ENCODE measurements at regions not wholly inside any gene's neighbourhood (a gene's known extent, or its start where the extent isn't known, plus 50 kb on each side); places are given as distances from the start of the nearest gene placed in this dataset.

DNA sequence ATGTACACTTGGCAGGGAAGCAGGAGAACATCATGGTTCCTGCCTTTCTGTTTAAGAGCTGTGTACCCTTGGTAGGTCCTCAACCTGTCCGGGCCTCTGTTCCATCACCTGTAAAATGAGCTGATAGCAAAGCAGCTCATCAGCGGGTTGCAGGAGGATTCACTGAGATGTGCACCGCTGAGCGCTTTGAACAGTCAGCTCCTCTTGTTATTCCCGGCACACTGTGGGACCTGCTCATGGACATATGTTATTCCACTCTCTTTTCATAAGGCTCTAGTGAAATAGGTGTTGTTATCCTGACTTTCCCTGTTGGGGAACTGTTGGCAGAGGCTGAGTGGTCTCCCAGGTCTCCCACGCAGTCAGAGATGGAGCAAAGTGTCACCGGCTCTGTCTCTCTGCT lies 497.5 kb upstream of the ZMIZ1 start:
- Histone ChIP-seq H3K27me3 (ENCODE audit: insufficient read depth, low read length) (no peaks in the 10 kb centered on the region), H3K9me3 (ENCODE audit: insufficient read depth, low read depth, low read length) (no peaks in the 10 kb centered on the region), H3K27ac (ENCODE audit: low read length) (no peak overlapping the region), H3K9ac (ENCODE audit: low read depth, low read length) (no peak overlapping the region), H3K4me1 (ENCODE audit: insufficient read depth, low read length) (no peaks in the 10 kb centered on the region), H3K4me3 (ENCODE audit: low read length) (no peak overlapping the region), H3K36me3 (ENCODE audit: insufficient read depth, low read depth, low read length) (no peaks in the 10 kb centered on the region)

DNA sequence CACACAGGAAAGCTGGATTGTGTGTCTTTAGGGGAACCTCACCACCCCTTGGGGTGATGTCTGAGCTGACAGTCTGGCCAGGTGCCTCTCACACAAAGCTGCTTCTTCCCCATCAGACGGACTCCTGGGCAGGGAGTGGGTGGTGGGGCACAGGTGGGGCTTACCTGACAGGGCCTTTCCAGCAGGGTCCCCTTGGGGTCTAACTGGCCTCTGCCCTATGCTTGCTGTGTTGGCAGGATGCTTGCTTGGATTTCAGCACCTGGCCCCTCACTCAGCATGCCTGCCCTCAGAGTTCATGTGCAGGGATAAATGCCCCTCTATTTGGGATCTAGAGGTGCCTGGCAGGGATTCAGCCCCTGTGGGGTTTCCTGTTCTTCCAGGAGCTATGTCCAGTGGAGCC lies 496.9 kb upstream of the ZMIZ1 start:
- Histone ChIP-seq H3K27me3 (ENCODE audit: insufficient read depth, low read length) (no peaks in the 10 kb centered on the region), H3K4me3 (ENCODE audit: low read length) (no peak overlapping the region), H3K9me3 (ENCODE audit: insufficient read depth, low read depth, low read length) (no peaks in the 10 kb centered on the region), H3K4me1 (ENCODE audit: insufficient read depth, low read length) (no peaks in the 10 kb centered on the region), H3K36me3 (ENCODE audit: insufficient read depth, low read depth, low read length) (no peaks in the 10 kb centered on the region), H3K9ac (ENCODE audit: low read depth, low read length) (no peak overlapping the region), H3K27ac (ENCODE audit: low read length) (no peak overlapping the region)

DNA sequence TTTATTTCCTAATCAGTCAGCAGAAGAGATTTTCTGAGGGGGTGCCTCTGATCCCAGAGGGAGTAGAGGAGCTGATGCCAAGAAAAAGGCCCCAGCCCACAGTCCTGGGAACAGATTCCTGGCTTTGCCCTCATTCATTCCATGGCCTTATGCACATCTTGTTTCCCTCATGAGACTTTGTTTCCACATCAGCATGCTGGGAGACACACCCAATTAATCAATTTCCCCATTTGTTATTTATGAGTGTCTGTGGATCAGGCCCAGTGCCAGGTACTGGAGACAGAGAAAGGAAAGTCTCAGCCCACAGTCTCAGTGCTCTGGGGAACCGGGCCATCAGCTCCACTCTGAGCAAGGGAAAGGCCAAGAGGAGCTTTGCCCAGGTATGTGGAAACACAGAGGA lies 496.2 kb upstream of the ZMIZ1 start:
- Histone ChIP-seq H3K36me3 (ENCODE audit: insufficient read depth, low read depth, low read length) (no peaks in the 10 kb centered on the region), H3K27ac (ENCODE audit: low read length) (no peak overlapping the region), H3K27me3 (ENCODE audit: insufficient read depth, low read length) (no peaks in the 10 kb centered on the region), H3K4me3 (ENCODE audit: low read length) (no peak overlapping the region), H3K9ac (ENCODE audit: low read depth, low read length) (no peak overlapping the region), H3K9me3 (ENCODE audit: insufficient read depth, low read depth, low read length) (no peaks in the 10 kb centered on the region), H3K4me1 (ENCODE audit: insufficient read depth, low read length) (no peaks in the 10 kb centered on the region)

DNA sequence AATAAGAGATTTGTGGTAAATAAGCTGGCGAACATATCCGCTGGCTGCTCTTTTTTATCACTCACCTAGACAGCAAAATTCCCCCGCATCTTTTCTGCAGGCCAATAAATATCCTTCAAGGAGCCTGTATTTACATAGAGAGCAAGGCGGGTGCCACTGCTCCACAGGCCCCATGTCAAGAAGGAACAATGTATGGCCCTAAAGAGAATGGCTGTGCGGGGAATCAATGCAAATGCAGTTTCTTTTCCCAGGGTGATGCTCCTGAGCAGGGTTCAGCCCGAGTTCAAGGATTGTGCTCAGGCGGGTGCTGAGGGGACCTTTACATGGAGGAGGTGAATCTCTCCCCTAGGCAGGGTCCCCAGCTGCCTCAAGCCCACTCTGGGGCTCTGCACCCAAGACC lies 494.2 kb upstream of the ZMIZ1 start:
- Histone ChIP-seq H3K27ac (ENCODE audit: low read length) (no peak overlapping the region), H3K4me1 (ENCODE audit: insufficient read depth, low read length) (no peaks in the 10 kb centered on the region), H3K27me3 (ENCODE audit: insufficient read depth, low read length) (no peaks in the 10 kb centered on the region), H3K9me3 (ENCODE audit: insufficient read depth, low read depth, low read length) (no peaks in the 10 kb centered on the region), H3K36me3 (ENCODE audit: insufficient read depth, low read depth, low read length) (no peaks in the 10 kb centered on the region), H3K9ac (ENCODE audit: low read depth, low read length) (no peak overlapping the region), H3K4me3 (ENCODE audit: low read length) (no peak overlapping the region)

DNA sequence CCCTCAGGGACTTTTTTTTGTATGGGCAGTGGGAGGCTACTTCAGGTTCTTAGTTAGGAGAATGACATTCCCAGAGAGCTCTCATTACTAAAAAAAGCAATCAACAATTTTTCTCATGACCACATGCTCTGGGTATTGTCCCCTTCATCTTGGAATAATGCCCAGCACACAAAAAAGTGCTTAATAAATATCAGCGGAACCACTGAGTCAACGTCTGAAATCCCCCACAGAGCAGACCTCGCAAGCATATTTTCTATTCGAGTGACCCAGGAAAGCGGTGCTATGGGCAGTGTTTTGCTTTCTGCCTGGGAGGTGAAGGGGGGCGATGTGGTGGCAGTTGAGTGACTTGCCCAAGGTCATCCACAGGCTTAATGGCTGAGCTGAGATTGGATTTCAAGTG lies 493.4 kb upstream of the ZMIZ1 start:
- Histone ChIP-seq H3K36me3 (ENCODE audit: insufficient read depth, low read depth, low read length) (no peaks in the 10 kb centered on the region), H3K27ac (ENCODE audit: low read length) (no peak overlapping the region), H3K27me3 (ENCODE audit: insufficient read depth, low read length) (no peaks in the 10 kb centered on the region), H3K4me3 (ENCODE audit: low read length) (no peak overlapping the region), H3K4me1 (ENCODE audit: insufficient read depth, low read length) (no peaks in the 10 kb centered on the region), H3K9ac (ENCODE audit: low read depth, low read length) (no peak overlapping the region), H3K9me3 (ENCODE audit: insufficient read depth, low read depth, low read length) (no peaks in the 10 kb centered on the region)

DNA sequence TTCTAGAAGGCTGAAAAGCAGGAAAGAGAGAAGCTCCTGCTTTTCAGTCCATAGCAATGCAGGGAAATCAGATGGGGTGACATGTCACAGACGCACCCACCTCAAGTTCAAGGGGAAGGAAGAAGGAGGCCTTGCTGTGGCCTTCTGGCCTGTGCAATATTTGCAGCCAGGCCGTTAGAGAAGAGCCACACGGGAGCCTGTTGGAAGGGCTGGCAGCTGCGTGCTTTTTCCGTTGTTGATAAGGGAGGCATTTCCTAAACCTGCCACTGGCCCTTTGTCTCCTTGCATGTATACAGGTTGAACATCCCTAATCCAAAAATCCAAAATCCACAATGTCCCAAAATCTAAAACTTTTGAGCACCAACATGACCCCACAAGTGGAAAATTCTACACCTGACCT lies 492.5 kb upstream of the ZMIZ1 start:
- Histone ChIP-seq H3K9me3 (ENCODE audit: insufficient read depth, low read depth, low read length) (no peaks in the 10 kb centered on the region), H3K9ac (ENCODE audit: low read depth, low read length) (no peak overlapping the region), H3K36me3 (ENCODE audit: insufficient read depth, low read depth, low read length) (no peaks in the 10 kb centered on the region), H3K4me3 (ENCODE audit: low read length) (no peak overlapping the region), H3K27me3 (ENCODE audit: insufficient read depth, low read length) (no peaks in the 10 kb centered on the region), H3K27ac (ENCODE audit: low read length) (no peak overlapping the region), H3K4me1 (ENCODE audit: insufficient read depth, low read length) (no peaks in the 10 kb centered on the region)

DNA sequence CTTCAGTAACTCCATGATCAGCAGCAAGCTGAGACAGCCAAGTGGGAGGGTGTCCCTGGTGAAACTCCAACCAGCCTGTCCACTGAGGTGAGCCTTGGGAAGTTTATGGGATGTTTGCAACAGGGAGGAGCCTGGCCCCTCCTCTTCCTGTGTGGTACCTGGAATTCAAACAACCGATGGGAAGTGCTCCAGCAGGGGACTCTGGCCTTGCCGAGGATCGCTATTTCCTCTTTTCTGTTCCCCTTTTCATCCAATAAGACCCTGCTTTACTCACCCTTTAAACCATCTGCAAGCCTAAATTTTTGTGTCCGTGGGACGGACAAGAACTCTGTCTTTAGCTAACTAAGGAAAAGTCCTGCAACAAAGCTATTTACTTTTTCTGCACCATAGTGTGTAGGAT lies 491.1 kb upstream of the ZMIZ1 start:
- no peak overlapping the region for H3K4me3 ChIP-seq (ENCODE audit: low read length)
- H3K4me1 ChIP-seq (ENCODE audit: insufficient read depth, low read length) = no peaks in the 10 kb centered on the region
- no peak overlapping the region for H3K9ac ChIP-seq (ENCODE audit: low read depth, low read length)
- H3K9me3 ChIP-seq (ENCODE audit: insufficient read depth, low read depth, low read length) = no peaks in the 10 kb centered on the region
- no peaks in the 10 kb centered on the region for H3K36me3 ChIP-seq (ENCODE audit: insufficient read depth, low read depth, low read length)
- no peaks in the 10 kb centered on the region for H3K27me3 ChIP-seq (ENCODE audit: insufficient read depth, low read length)
- H3K27ac ChIP-seq (ENCODE audit: low read length) = no peak overlapping the region

DNA sequence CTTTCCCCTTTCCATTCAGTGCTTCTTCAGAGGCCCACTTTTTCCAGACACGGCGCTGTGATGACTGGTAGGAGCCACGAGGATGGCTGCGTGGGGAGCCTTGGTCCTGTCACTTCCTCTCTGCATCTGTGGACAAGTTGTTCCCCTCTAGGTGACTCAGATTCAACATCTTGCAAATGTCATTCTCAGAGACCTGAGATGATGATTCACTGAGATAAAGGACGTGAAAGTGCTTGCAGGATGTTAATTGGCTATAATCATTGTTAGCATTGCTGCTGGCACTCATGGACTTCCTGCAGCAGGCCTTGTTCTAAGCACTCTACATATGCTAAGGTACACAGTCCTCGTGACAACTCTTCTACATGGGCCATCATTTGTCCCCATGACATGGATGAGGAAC lies 489.8 kb upstream of the ZMIZ1 start:
- H3K9ac ChIP-seq (ENCODE audit: low read depth, low read length) = no peak overlapping the region
- H3K36me3 ChIP-seq (ENCODE audit: insufficient read depth, low read depth, low read length) = no peaks in the 10 kb centered on the region
- H3K27me3 ChIP-seq (ENCODE audit: insufficient read depth, low read length) = no peaks in the 10 kb centered on the region
- H3K9me3 ChIP-seq (ENCODE audit: insufficient read depth, low read depth, low read length) = no peaks in the 10 kb centered on the region
- no peak overlapping the region for H3K27ac ChIP-seq (ENCODE audit: low read length)
- no peak overlapping the region for H3K4me3 ChIP-seq (ENCODE audit: low read length)
- H3K4me1 ChIP-seq (ENCODE audit: insufficient read depth, low read length) = no peaks in the 10 kb centered on the region

DNA sequence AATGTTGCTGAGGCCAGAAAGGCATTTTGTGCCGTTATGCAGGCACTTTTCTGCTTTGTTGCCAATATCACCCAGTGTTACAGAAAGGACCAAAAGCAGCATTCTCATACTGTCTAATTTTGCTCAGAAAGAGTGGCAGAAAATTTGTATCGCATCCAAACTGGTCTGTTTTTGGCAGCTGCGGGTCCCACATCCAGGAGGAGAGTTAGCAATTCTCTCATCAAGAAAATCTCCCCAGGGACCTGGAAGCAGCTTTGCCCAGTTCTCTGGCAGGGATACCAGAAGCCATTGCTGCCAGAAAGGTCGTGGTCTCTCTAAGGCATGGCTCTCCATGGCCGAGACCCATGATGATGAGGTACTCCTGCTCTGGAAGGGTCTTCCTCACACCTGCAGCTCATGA lies 489.2 kb upstream of the ZMIZ1 start:
- no peaks in the 10 kb centered on the region for H3K27me3 ChIP-seq (ENCODE audit: insufficient read depth, low read length)
- no peaks in the 10 kb centered on the region; the same call in 1 of the 2 replicates for H3K4me1 ChIP-seq (ENCODE audit: insufficient read depth, low read length)
- no peak overlapping the region for H3K9ac ChIP-seq (ENCODE audit: low read depth, low read length)
- no peaks in the 10 kb centered on the region for H3K36me3 ChIP-seq (ENCODE audit: insufficient read depth, low read depth, low read length)
- H3K9me3 ChIP-seq (ENCODE audit: insufficient read depth, low read depth, low read length) = no peaks in the 10 kb centered on the region
- no peak overlapping the region for H3K4me3 ChIP-seq (ENCODE audit: low read length)
- no peak overlapping the region for H3K27ac ChIP-seq (ENCODE audit: low read length)

DNA sequence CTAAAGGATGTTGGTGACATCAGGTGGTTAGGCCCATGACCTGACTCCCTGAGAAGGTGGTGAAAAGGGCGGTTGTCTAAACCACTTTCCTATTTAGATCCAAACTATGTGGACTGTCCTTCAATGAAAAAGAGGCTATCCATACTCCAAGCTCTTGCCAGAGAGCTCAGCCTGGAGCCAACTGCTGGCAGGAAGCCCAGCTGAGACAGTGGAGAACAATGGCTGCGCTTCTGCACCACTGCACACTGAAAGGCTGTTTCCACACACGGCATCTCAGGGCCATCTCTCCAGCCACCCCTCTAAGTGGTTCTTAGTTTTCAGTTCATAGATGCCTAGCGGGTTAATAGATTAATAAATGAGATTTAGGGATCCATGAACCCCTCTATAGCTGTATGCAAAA lies 488.8 kb upstream of the ZMIZ1 start:
- Histone ChIP-seq H3K27me3 (ENCODE audit: insufficient read depth, low read length) (no peaks in the 10 kb centered on the region), H3K4me1 (ENCODE audit: insufficient read depth, low read length) (peaks cover 2% of the 10 kb centered on the region; the same call in 1 of the 2 replicates), H3K9me3 (ENCODE audit: insufficient read depth, low read depth, low read length) (no peaks in the 10 kb centered on the region), H3K4me3 (ENCODE audit: low read length) (no peak overlapping the region), H3K27ac (ENCODE audit: low read length) (no peak overlapping the region), H3K9ac (ENCODE audit: low read depth, low read length) (no peak overlapping the region), H3K36me3 (ENCODE audit: insufficient read depth, low read depth, low read length) (no peaks in the 10 kb centered on the region)

DNA sequence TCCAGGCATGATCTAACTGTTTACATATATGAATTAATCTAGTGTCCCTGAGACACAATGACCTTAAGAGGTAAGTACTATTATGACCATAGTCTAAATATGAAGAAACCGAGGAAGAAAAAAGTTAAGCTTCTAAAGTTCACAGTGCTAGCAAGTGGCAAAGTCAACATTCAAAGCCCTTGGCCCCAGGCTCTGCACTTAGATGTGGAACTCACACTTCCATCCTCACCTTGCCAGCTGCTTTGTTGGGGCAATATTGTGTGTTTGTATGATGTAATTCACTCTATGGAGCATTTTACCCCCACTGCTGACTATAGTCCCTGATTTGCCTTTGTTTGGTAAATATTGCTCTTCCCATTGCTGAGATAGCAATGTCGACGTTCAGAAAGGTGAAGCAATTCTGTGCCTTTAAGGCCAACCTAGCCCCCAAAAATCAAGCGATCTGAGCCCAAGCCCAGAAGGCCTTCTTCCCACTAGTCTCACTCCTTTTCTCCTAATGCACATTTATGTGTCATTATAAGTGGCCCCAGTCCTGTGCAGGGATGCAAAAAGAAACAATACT lies 487.6 kb upstream of the ZMIZ1 start:
- H3K36me3 ChIP-seq (ENCODE audit: insufficient read depth, low read depth, low read length) = no peaks in the 10 kb centered on the region
- H3K9ac ChIP-seq (ENCODE audit: low read depth, low read length) = no peak overlapping the region
- H3K9me3 ChIP-seq (ENCODE audit: insufficient read depth, low read depth, low read length) = no peaks in the 10 kb centered on the region
- H3K27ac ChIP-seq (ENCODE audit: low read length) = no peak overlapping the region
- H3K4me3 ChIP-seq (ENCODE audit: low read length) = no peak overlapping the region
- H3K4me1 ChIP-seq (ENCODE audit: insufficient read depth, low read length) = peaks cover 2% of the 10 kb centered on the region; the same call in 1 of the 2 replicates
- no peaks in the 10 kb centered on the region for H3K27me3 ChIP-seq (ENCODE audit: insufficient read depth, low read length)

DNA sequence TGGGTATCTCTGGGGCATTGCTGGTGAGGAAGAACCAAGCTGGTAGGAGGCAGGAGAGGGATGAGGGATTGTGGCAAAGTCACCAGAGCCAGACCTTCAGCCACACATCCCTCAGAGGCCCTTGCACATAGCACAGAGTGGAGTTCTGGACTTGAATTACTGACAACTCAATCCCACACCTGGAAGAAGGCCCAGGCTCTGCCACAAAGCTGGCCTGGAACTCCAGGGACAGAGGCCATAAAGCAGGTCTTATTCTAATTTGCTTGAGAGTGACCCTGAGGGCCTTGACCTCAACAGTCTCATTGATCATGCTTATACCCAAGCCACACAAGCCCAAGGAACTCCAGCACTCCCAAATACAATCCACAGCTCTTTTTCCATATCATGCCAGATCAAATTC lies 486.2 kb upstream of the ZMIZ1 start:
- Histone ChIP-seq H3K4me3 (ENCODE audit: low read length) (no peak overlapping the region), H3K27me3 (ENCODE audit: insufficient read depth, low read length) (no peaks in the 10 kb centered on the region), H3K4me1 (ENCODE audit: insufficient read depth, low read length) (peaks cover 2% of the 10 kb centered on the region; the same call in 1 of the 2 replicates), H3K9me3 (ENCODE audit: insufficient read depth, low read depth, low read length) (no peaks in the 10 kb centered on the region), H3K36me3 (ENCODE audit: insufficient read depth, low read depth, low read length) (no peaks in the 10 kb centered on the region), H3K27ac (ENCODE audit: low read length) (no peak overlapping the region), H3K9ac (ENCODE audit: low read depth, low read length) (no peak overlapping the region)

DNA sequence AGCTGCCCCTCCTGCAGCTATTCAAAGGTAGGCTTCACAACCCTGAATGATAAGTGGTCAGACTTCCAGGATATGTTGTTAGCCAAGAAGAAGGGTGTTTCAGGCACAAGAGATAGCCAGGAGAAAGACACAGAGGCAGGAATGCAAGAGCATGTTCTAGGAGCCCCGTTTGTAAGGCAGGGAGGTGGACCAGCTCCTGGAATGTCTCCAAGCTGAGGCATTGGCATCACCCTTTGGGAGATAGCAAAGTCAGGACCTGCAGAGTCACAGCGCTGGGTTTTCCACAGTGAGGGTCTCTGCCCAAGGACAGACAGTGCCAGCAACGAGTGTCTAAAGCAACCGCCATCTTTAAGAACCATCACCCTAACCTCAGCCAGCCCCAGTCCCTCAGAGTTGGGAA lies 484.5 kb upstream of the ZMIZ1 start:
- H3K9ac ChIP-seq (ENCODE audit: low read depth, low read length) = no peak overlapping the region
- H3K9me3 ChIP-seq (ENCODE audit: insufficient read depth, low read depth, low read length) = no peaks in the 10 kb centered on the region
- H3K27me3 ChIP-seq (ENCODE audit: insufficient read depth, low read length) = no peaks in the 10 kb centered on the region
- H3K4me1 ChIP-seq (ENCODE audit: insufficient read depth, low read length) = peaks cover 2% of the 10 kb centered on the region; the same call in 1 of the 2 replicates
- H3K4me3 ChIP-seq (ENCODE audit: low read length) = no peak overlapping the region
- H3K36me3 ChIP-seq (ENCODE audit: insufficient read depth, low read depth, low read length) = no peaks in the 10 kb centered on the region
- no peak overlapping the region for H3K27ac ChIP-seq (ENCODE audit: low read length)

Measured in iPS-20b (cell line).